ENCODE measurements at regions not wholly inside any gene's neighbourhood (a gene's known extent, or its start where the extent isn't known, plus 50 kb on each side); places are given as distances from the start of the nearest gene placed in this dataset.

DNA sequence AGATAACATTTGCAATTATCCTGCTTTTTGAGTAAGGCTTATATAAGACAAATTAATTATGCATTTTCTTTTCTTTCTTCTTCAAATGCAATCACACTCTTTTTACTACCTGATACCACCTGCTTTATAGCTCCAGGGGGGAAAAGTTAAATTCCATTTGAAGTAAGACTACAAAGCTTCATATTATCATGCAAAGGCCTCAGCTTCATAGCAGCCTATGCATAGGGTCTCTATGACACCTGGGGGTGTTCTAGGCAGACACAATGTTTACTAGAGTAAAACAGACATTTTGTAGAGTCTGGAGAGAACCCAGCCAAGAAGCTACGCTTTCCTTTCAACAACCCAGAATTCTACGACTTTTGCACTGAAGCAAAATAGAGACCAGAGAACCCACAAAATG lies 148.0 kb downstream of the MCHR2 start:
- no peak overlapping the region for H3K4me2 ChIP-seq (ENCODE audit: low read length)
- H2AFZ ChIP-seq (ENCODE audit: low read depth, low read length), result no peak overlapping the region
- no peaks in the 10 kb centered on the region for H3K9me3 ChIP-seq (ENCODE audit: low read length)
- no peak overlapping the region for H3K4me3 ChIP-seq (ENCODE audit: low read length)
- no peaks in the 10 kb centered on the region for H4K20me1 ChIP-seq (ENCODE audit: insufficient read depth)
- H3K36me3 ChIP-seq (ENCODE audit: insufficient read depth, low read length), result no peaks in the 10 kb centered on the region
- H3K9me2 ChIP-seq (ENCODE audit: insufficient read depth, low read length), result no peaks in the 10 kb centered on the region
- no peaks in the 10 kb centered on the region for H3K27me3 ChIP-seq (ENCODE audit: insufficient read depth, low read depth, low read length)
- H3K27ac ChIP-seq (ENCODE audit: low read length), result no peak overlapping the region
- no peak overlapping the region for H3K9ac ChIP-seq (ENCODE audit: low read length)
- no peaks in the 10 kb centered on the region for H3F3A ChIP-seq (ENCODE audit: insufficient read depth, low read length, poor library complexity, severe bottlenecking)
- no peaks in the 10 kb centered on the region for H3K79me2 ChIP-seq (replicated peaks; ENCODE audit: insufficient read depth, low read length)
- TF ChIP-seq, protein P1, sequence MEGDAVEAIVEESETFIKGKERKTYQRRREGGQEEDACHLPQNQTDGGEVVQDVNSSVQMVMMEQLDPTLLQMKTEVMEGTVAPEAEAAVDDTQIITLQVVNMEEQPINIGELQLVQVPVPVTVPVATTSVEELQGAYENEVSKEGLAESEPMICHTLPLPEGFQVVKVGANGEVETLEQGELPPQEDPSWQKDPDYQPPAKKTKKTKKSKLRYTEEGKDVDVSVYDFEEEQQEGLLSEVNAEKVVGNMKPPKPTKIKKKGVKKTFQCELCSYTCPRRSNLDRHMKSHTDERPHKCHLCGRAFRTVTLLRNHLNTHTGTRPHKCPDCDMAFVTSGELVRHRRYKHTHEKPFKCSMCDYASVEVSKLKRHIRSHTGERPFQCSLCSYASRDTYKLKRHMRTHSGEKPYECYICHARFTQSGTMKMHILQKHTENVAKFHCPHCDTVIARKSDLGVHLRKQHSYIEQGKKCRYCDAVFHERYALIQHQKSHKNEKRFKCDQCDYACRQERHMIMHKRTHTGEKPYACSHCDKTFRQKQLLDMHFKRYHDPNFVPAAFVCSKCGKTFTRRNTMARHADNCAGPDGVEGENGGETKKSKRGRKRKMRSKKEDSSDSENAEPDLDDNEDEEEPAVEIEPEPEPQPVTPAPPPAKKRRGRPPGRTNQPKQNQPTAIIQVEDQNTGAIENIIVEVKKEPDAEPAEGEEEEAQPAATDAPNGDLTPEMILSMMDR (IDR thresholded peaks at IDR 0.05; ENCODE audit: poor library complexity, severe bottlenecking), result no peak
- TF ChIP-seq POLR2AphosphoS5 (IDR thresholded peaks at IDR 0.05), result no peak
- no peak for TF ChIP-seq MXI1 (conservative IDR thresholded peaks at IDR 0.05; ENCODE audit: poor library complexity, severe bottlenecking)
- no peak for TF ChIP-seq EZH2 (IDR thresholded peaks at IDR 0.05; ENCODE audit: borderline replicate concordance, insufficient read depth, low read length, poor library complexity, severe bottlenecking)
- TF ChIP-seq, protein P2, sequence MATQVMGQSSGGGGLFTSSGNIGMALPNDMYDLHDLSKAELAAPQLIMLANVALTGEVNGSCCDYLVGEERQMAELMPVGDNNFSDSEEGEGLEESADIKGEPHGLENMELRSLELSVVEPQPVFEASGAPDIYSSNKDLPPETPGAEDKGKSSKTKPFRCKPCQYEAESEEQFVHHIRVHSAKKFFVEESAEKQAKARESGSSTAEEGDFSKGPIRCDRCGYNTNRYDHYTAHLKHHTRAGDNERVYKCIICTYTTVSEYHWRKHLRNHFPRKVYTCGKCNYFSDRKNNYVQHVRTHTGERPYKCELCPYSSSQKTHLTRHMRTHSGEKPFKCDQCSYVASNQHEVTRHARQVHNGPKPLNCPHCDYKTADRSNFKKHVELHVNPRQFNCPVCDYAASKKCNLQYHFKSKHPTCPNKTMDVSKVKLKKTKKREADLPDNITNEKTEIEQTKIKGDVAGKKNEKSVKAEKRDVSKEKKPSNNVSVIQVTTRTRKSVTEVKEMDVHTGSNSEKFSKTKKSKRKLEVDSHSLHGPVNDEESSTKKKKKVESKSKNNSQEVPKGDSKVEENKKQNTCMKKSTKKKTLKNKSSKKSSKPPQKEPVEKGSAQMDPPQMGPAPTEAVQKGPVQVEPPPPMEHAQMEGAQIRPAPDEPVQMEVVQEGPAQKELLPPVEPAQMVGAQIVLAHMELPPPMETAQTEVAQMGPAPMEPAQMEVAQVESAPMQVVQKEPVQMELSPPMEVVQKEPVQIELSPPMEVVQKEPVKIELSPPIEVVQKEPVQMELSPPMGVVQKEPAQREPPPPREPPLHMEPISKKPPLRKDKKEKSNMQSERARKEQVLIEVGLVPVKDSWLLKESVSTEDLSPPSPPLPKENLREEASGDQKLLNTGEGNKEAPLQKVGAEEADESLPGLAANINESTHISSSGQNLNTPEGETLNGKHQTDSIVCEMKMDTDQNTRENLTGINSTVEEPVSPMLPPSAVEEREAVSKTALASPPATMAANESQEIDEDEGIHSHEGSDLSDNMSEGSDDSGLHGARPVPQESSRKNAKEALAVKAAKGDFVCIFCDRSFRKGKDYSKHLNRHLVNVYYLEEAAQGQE (IDR thresholded peaks at IDR 0.05; ENCODE audit: borderline replicate concordance), result no peak
- TF ChIP-seq RAD21 (conservative IDR thresholded peaks at IDR 0.05), result no peak
- TF ChIP-seq TAF1 (IDR thresholded peaks at IDR 0.05; ENCODE audit: low read depth), result no peak
- no peak for TF ChIP-seq SMC3 (conservative IDR thresholded peaks at IDR 0.05; ENCODE audit: poor library complexity)
- TF ChIP-seq EP300 (conservative IDR thresholded peaks at IDR 0.05; ENCODE audit: poor library complexity, severe bottlenecking), result no peak

DNA sequence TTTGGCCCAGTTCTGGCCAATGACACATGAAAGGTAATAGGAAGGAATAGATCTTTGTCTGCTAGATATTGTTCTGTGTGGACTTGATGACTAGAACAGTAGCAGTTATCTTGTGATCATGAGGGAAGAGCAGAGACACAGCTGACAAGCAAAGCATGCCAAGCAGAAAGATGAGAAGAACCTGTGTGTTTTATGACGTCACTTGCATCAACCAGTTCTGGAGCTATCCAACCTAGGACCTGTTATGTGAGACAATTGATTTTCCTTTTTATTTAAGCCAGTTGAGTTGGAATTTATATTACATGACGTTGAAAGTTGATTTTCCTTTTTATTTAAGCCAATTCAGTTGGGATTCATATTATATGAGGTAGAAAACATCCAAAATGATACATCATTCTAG lies 143.2 kb downstream of the MCHR2 start:
- Histone ChIP-seq H3F3A (ENCODE audit: insufficient read depth, low read length, poor library complexity, severe bottlenecking) (no peaks in the 10 kb centered on the region), H3K27ac (ENCODE audit: low read length) (no peak overlapping the region), H3K4me2 (ENCODE audit: low read length) (no peak overlapping the region), H3K79me2 (replicated peaks; ENCODE audit: insufficient read depth, low read length) (no peaks in the 10 kb centered on the region), H2AFZ (ENCODE audit: low read depth, low read length) (no peak overlapping the region), H3K9me3 (ENCODE audit: low read length) (no peaks in the 10 kb centered on the region), H3K9ac (ENCODE audit: low read length) (no peak overlapping the region), H3K36me3 (ENCODE audit: insufficient read depth, low read length) (no peaks in the 10 kb centered on the region), H4K20me1 (ENCODE audit: insufficient read depth) (no peaks in the 10 kb centered on the region), H3K27me3 (ENCODE audit: insufficient read depth, low read depth, low read length) (no peaks in the 10 kb centered on the region), H3K4me3 (ENCODE audit: low read length) (no peak overlapping the region), H3K9me2 (ENCODE audit: insufficient read depth, low read length) (no peaks in the 10 kb centered on the region)
- TF ChIP-seq, protein P2 (IDR thresholded peaks at IDR 0.05; ENCODE audit: borderline replicate concordance), result no peak
- TF ChIP-seq EP300 (conservative IDR thresholded peaks at IDR 0.05; ENCODE audit: poor library complexity, severe bottlenecking) (no peak), MXI1 (conservative IDR thresholded peaks at IDR 0.05; ENCODE audit: poor library complexity, severe bottlenecking) (no peak), RAD21 (conservative IDR thresholded peaks at IDR 0.05) (no peak), SMC3 (conservative IDR thresholded peaks at IDR 0.05; ENCODE audit: poor library complexity) (no peak), TAF1 (IDR thresholded peaks at IDR 0.05; ENCODE audit: low read depth) (no peak), EZH2 (IDR thresholded peaks at IDR 0.05; ENCODE audit: borderline replicate concordance, insufficient read depth, low read length, poor library complexity, severe bottlenecking) (no peak)
- TF ChIP-seq, protein P1 (IDR thresholded peaks at IDR 0.05; ENCODE audit: poor library complexity, severe bottlenecking), result no peak

Data from neural cell (in vitro differentiated cells).